Ishikawa (cell line): ENCODE measurements at regions not wholly inside any gene's neighbourhood (a gene's known extent, or its start where the extent isn't known, plus 50 kb on each side); places are given as distances from the start of the nearest gene placed in this dataset.

Source experiments
- CEBPB ChIP-seq: IDR thresholded peaks from 2 replicates; pipeline ENCODE4 v1.6.1; 2012
- CREB1 ChIP-seq: IDR thresholded peaks from 2 replicates; pipeline ENCODE4 v1.6.1; 2012; ENCODE audit warnings: low read depth
- EGR1 ChIP-seq: IDR thresholded peaks from 2 replicates; pipeline ENCODE4 v1.6.1; 2012
- EP300 ChIP-seq: IDR thresholded peaks from 2 replicates; pipeline ENCODE4 v1.6.1; 2012; ENCODE audit warnings: borderline replicate concordance
- FOXM1 ChIP-seq: IDR thresholded peaks from 2 replicates; pipeline ENCODE4 v1.6.1; 2012; ENCODE audit warnings: low read depth, borderline replicate concordance
- NFIC ChIP-seq: IDR thresholded peaks from 2 replicates; pipeline ENCODE4 v1.6.1; 2012
- RAD21 ChIP-seq: IDR thresholded peaks from 2 replicates; pipeline ENCODE4 v1.6.1; 2012; ENCODE audit warnings: low read depth
- TAF1 ChIP-seq: IDR thresholded peaks from 2 replicates; pipeline ENCODE4 v1.6.1; 2012; ENCODE audit warnings: low read depth, mild to moderate bottlenecking
- TCF12 ChIP-seq: IDR thresholded peaks from 2 replicates; pipeline ENCODE4 v1.6.1; 2012; ENCODE audit warnings: low read depth
- TEAD4 ChIP-seq: IDR thresholded peaks from 2 replicates; pipeline ENCODE4 v1.6.1; 2012
- YY1 ChIP-seq: IDR thresholded peaks from 2 replicates; pipeline ENCODE4 v1.6.1; 2012; ENCODE audit warnings: low read depth
- ZBTB7A ChIP-seq: IDR thresholded peaks from 2 replicates; pipeline ENCODE4 v1.6.1; 2012; ENCODE audit warnings: low read depth
- TF ChIP-seq, protein P1 (sequence below): IDR thresholded peaks from 2 replicates; pipeline ENCODE4 v1.6.1; 2012
- TF ChIP-seq, protein P2 (sequence below): IDR thresholded peaks from 2 replicates; pipeline ENCODE4 v1.6.1; 2012
- TF ChIP-seq, protein P3 (sequence below): IDR thresholded peaks from 2 replicates; pipeline ENCODE4 v1.6.1; 2012; ENCODE audit warnings: low read depth, mild to moderate bottlenecking

DNA sequence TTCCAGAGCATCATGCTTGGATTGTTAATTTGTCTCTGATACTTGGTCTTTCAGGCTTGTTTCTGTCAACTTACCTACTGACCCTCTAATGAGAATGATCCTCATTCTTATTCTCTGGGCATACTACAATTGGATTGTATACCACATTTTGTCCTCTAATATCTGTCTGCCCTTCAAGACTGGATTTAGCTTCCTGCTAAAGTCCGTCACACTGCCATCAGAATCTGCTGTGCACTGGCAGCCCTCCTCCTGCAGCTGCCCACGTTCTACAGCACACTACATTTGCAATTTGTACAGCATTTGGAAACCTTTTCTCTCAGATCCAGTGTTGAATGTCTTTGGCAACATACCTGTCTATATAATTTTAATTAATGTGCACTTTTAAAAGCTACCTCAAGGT, 183.1 kb downstream of the ZNF330 start:
- TF ChIP-seq CEBPB (no peak), EGR1 (no peak), ZBTB7A (no peak), NFIC (no peak), TCF12 (no peak), CREB1 (no peak), TEAD4 (no peak), FOXM1 (no peak), RAD21 (no peak), TAF1 (no peak), YY1 (no peak)
- TF ChIP-seq, protein P1, sequence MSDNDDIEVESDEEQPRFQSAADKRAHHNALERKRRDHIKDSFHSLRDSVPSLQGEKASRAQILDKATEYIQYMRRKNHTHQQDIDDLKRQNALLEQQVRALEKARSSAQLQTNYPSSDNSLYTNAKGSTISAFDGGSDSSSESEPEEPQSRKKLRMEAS: no peak
- TF ChIP-seq, protein P2, sequence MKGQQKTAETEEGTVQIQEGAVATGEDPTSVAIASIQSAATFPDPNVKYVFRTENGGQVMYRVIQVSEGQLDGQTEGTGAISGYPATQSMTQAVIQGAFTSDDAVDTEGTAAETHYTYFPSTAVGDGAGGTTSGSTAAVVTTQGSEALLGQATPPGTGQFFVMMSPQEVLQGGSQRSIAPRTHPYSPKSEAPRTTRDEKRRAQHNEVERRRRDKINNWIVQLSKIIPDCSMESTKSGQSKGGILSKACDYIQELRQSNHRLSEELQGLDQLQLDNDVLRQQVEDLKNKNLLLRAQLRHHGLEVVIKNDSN: no peak

DNA sequence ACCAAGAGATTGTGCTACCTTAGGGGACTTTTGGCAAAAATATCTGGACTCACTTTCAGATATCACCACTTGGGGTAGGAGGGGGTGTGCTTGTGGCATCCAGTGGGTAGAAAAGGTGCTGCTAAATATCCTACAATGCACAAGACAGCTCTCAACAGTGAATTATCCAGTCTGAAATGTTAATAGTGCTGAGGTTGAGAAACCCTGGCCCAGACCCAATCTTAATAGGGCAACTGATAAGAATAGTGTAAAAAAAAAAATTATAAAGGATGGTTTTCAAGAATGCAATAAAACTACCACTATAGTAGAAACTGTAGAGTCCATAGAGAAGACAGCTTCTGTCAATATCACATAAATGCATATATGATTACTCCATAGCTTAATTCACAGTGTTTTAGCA, 185.5 kb downstream of the ZNF330 start:
- TF ChIP-seq TCF12 (no peak), ZBTB7A (no peak), CREB1 (no peak), FOXM1 (no peak), CEBPB (no peak)

DNA sequence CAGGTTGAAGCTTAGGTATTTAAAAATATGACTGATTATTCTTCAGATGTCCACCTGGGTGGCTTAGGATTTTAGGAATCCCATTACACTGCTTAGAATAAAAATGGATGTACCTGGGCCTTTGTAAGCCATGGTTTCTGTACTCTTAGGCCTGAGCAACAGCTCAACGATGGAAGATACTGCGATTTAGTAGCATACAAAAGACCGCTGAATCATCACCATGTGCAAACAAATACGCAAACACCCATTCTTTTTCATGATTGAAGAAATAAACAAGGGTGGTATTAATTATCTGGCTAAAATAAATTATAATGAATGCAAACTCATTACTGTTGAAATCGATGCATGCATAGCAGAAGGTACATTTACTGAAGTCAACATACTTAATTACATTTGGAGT, 188.9 kb downstream of the ZNF330 start:
- TF ChIP-seq RAD21 (no peak), EP300 (no peak), ZBTB7A (no peak), TEAD4 (no peak), NFIC (no peak), YY1 (no peak), CEBPB (no peak), CREB1 (no peak), EGR1 (no peak), TAF1 (no peak), FOXM1 (no peak), TCF12 (no peak)
- TF ChIP-seq, protein P3, sequence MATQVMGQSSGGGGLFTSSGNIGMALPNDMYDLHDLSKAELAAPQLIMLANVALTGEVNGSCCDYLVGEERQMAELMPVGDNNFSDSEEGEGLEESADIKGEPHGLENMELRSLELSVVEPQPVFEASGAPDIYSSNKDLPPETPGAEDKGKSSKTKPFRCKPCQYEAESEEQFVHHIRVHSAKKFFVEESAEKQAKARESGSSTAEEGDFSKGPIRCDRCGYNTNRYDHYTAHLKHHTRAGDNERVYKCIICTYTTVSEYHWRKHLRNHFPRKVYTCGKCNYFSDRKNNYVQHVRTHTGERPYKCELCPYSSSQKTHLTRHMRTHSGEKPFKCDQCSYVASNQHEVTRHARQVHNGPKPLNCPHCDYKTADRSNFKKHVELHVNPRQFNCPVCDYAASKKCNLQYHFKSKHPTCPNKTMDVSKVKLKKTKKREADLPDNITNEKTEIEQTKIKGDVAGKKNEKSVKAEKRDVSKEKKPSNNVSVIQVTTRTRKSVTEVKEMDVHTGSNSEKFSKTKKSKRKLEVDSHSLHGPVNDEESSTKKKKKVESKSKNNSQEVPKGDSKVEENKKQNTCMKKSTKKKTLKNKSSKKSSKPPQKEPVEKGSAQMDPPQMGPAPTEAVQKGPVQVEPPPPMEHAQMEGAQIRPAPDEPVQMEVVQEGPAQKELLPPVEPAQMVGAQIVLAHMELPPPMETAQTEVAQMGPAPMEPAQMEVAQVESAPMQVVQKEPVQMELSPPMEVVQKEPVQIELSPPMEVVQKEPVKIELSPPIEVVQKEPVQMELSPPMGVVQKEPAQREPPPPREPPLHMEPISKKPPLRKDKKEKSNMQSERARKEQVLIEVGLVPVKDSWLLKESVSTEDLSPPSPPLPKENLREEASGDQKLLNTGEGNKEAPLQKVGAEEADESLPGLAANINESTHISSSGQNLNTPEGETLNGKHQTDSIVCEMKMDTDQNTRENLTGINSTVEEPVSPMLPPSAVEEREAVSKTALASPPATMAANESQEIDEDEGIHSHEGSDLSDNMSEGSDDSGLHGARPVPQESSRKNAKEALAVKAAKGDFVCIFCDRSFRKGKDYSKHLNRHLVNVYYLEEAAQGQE: no peak
- TF ChIP-seq, protein P2: no peak
- TF ChIP-seq, protein P1: no peak

DNA sequence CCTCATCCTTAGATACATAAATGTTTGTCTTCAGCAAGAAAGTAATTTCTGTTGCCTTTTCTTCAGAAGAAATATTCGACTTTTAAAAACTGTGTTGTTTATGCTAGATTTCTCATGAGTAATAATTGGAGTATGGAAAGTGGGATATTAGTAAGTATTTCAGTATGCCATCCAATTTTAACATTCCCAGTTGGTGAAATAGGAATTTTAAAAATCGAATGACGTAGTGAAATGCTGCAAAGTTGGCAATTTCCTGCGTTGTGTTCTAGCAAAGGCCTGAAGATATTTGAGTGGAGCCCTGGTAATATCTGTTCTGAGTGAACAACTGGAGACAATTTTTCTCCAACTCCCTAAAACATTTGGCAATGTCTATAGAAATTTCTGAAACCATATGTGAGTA, 190.1 kb downstream of the ZNF330 start:
- TF ChIP-seq TCF12: no peak
- TF ChIP-seq CEBPB: no peak
- no peak for TF ChIP-seq YY1
- no peak for TF ChIP-seq TEAD4
- TF ChIP-seq EGR1: no peak
- TF ChIP-seq TAF1: no peak
- no peak for TF ChIP-seq CREB1
- TF ChIP-seq ZBTB7A: no peak
- TF ChIP-seq, protein P1: no peak
- TF ChIP-seq, protein P2: no peak
- no peak for TF ChIP-seq RAD21
- no peak for TF ChIP-seq NFIC

DNA sequence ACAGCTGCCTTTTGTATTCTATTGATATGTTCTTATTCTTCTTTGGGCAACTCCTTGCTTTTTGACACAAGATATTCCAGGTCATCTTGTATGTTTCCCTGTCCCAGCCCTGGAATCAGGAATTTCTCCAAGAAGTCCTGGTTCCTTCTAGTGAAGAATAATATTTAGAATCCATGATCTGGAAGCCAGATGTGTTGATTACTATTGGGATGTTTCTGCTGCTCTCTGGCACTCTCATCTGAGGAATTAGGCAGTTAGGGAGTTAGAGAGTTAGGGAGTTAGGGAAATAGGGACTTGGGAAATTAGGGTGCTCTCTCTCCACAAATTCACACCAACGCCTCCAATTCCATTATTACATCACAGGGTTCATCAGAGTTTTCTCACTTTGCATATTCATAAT, 191.2 kb downstream of the ZNF330 start:
- no peak for TF ChIP-seq YY1
- TF ChIP-seq ZBTB7A: no peak
- TF ChIP-seq, protein P2: no peak
- no peak for TF ChIP-seq CREB1
- no peak for TF ChIP-seq CEBPB
- no peak for TF ChIP-seq EP300
- TF ChIP-seq EGR1: no peak
- no peak for TF ChIP-seq TCF12
- no peak for TF ChIP-seq NFIC
- TF ChIP-seq, protein P3: no peak
